Retinal pigment epithelial cell (primary cell): ENCODE measurements at regions not wholly inside any gene's neighbourhood (a gene's known extent, or its start where the extent isn't known, plus 50 kb on each side); places are given as distances from the start of the nearest gene placed in this dataset.
"Not testable (repeated sequence)": the region's sequence is repeated elsewhere in the genome, so short reads cannot be mapped to it uniquely, and the experiment has no call there.

Source experiments
- DNase-seq: peaks from one replicate; pipeline ENCODE4 v3.0.0-alpha.2; 2010; ENCODE audit warnings: low read depth
- H3K4me3 ChIP-seq: 2 replicates; pipeline ENCODE4 v1.5.1; 2011; ENCODE audit warnings: mild to moderate bottlenecking, low read length, control low read depth, moderate library complexity
- CTCF ChIP-seq: conservative IDR thresholded peaks from 2 replicates; pipeline ENCODE4 v1.5.1; 2011; ENCODE audit warnings: low read depth, low read length, control low read depth, inconsistent platforms

GRCh38 chr15:22258009-22258397 lies 177.7 kb downstream of the OR4M2 start:
- no peak for DNase-seq
- no peak for TF ChIP-seq CTCF
- H3K4me3 ChIP-seq, result no peak overlapping the region

GRCh38 chr15:22258398-22259150 lies 178.2 kb downstream of the OR4M2 start:
- no peak for DNase-seq
- no peak for TF ChIP-seq CTCF
- H3K4me3 ChIP-seq, result no peak overlapping the region

- H3K4me3 ChIP-seq, DNase-seq: not testable (repeated sequence)
Measured at GRCh38 chr15:22259151-22259750, 178.9 kb downstream of the OR4M2 start.

- DNase-seq, result no peak
- no peak for TF ChIP-seq CTCF
- no peak overlapping the region for H3K4me3 ChIP-seq
Measured at GRCh38 chr15:22259881-22260421, 179.6 kb downstream of the OR4M2 start.

- no peak for DNase-seq
- TF ChIP-seq CTCF, result no peak
- H3K4me3 ChIP-seq, result no peak overlapping the region
Measured at GRCh38 chr15:22262613-22263020, 182.3 kb downstream of the OR4M2 start.

DNA sequence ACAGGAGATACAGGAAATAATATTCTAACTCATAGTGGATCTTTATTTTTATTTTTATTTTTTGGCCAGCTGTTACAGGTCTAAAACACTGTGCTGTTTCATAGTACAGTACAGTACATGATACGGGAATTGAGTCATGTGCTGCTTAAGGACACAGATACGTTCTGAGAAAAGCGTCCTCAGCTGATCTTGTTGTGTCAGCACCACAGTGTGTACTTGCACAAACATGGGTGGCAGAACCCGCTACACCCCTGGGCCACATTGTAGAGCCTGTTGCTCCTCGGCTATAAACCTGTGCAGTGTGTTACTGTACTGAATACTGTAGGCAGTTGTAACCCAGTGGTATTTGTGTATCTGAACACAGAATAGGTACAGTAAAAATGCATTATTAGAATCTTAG lies 183.4 kb downstream of the OR4M2 start:
- no peak overlapping the region for H3K4me3 ChIP-seq
- DNase-seq, result no peak
- TF ChIP-seq CTCF, result no peak

- DNase-seq, result not testable (repeated sequence)
Measured at GRCh38 chr15:22264272-22264671, 183.9 kb downstream of the OR4M2 start.

More at GRCh38 chr15:22264272-22264671, 183.9 kb downstream of the OR4M2 start:
- H3K4me3 ChIP-seq, result not testable (repeated sequence)
